IMR-90 (cell line): ENCODE measurements at regions not wholly inside any gene's neighbourhood (a gene's known extent, or its start where the extent isn't known, plus 50 kb on each side); places are given as distances from the start of the nearest gene placed in this dataset. TPM values are rescaled to one million over a fixed set of nuclear protein-coding genes. Genes with fewer than 3 reads are reported as not detected.

Source experiments
- CHD1 ChIP-seq: IDR thresholded peaks from 2 replicates; pipeline ENCODE4 v1.6.1; 2012; ENCODE audit warnings: low read depth, low read length, improper control_type of control experiment
- RCOR1 ChIP-seq: IDR thresholded peaks from 2 replicates; pipeline ENCODE4 v1.6.1; 2012; ENCODE audit warnings: mild to moderate bottlenecking, low read length, improper control_type of control experiment; ENCODE audit not compliant: insufficient replicate concordance
- microRNA-seq, 2 experiments: library from miRNA; stranded (forward) in 1 of 2; unstranded in 1 of 2; fragments of 10-50 nt in 1 of 2; fragments of <30 nt in 1 of 2; gene quantifications in 1 of 2; microRNA quantifications in 1 of 2; one replicate each; pipeline versions ENCODE3 to v1.1.0; 2013 to 2020; ENCODE audit not compliant: insufficient read depth in 1 of 2, insufficient read length in 1 of 2, unreplicated experiment in 1 of 2
- small RNA-seq, 5 experiments: library from RNA; depleted of rRNA; stranded (forward); fragments of <200 nt; gene quantifications; one replicate each; pipeline ENCODE3, GENCODE V24; 2012

DNA sequence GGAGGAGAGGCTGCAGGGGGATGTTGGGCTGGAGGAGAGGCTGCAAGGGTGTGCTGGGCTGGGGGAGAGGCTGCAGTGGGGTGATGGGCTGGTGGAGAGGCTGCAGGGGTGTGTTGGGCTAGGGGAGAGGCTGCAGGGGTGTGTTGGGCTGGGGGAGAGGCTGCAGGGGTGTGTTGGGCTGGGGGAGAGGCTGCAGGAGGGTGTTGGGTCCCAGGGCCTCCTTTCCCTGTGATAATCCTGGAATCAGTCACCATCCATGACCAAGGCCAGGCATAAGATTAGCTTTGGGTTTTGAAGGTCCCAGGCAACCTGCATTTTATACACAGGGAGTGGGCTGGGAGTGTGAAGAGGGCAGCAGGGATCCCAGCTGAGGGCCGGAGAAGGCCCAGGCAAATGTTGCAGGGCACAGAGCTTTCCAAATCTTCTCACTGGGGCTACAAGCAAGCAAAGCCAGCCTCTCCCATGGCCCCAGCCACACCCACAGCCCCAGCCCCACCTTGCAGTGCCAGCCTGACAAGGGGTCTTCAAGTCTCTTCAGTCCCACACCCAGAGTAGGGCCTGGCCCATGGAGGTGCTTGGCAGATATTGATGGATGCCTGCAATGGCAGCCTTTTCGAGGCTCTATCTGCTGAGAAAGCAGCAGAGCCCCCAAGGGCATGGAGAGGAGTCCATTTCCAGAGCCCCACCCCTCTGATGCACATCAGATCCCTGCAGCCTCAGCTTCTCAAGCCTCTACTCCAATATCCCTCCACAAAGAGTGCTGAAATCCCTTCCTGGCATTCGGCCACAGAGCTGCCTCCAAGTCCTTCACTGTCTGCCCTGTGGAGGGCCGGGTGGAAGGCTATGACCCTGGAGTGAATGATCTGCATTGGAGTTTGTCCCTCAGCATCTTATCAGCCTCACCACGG lies 50.3 kb upstream of the GLI2 start (continued):
- TF ChIP-seq CHD1 (no peak), RCOR1 (no peak)

Small RNA genes lying in the stretch of these regions (microRNA-seq; reads per million reads assigned to microRNA genes)
- not detected for gene RF00019 (ENCODE audit: insufficient read depth, insufficient read length)

Small RNA genes lying in the stretch of these regions (small RNA-seq; reads per million reads assigned to genes)
- gene RF00019: 0 reads per million in 5 experiments
